Putamen (tissue), 1 donor: ENCODE measurements at regions not wholly inside any gene's neighbourhood (a gene's known extent, or its start where the extent isn't known, plus 50 kb on each side); places are given as distances from the start of the nearest gene placed in this dataset.
A peak's percentile ranks its signal among the peaks of the same experiment; 100 is the strongest.
"Not testable (repeated sequence)": the region's sequence is repeated elsewhere in the genome, so short reads cannot be mapped to it uniquely, and the experiment has no call there.

Source experiments
- DNase-seq: peaks from one replicate; pipeline ENCODE4 v3.0.0-alpha.2; 2016; ENCODE audit warnings: low spot score

DNA sequence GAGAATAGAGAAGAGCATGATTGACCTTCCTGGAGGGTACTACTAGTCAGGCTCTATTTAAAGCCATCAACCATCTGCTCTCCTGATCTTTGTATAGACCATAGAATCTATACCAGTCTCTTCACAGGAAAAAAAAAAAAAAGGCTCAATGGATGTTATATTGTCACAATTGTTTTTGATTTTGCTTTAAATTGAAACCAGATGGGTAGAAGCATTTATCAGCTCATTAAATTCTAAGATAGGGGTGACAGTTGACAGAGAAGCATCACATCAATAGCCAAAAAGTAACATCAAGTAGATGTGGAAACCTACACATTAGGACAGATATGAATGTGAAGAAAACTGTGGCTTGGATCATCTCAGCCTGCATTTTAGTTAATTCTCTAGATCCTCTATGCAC, 558.9 kb upstream of the MBL2 start:
- DNase-seq = no peak

DNA sequence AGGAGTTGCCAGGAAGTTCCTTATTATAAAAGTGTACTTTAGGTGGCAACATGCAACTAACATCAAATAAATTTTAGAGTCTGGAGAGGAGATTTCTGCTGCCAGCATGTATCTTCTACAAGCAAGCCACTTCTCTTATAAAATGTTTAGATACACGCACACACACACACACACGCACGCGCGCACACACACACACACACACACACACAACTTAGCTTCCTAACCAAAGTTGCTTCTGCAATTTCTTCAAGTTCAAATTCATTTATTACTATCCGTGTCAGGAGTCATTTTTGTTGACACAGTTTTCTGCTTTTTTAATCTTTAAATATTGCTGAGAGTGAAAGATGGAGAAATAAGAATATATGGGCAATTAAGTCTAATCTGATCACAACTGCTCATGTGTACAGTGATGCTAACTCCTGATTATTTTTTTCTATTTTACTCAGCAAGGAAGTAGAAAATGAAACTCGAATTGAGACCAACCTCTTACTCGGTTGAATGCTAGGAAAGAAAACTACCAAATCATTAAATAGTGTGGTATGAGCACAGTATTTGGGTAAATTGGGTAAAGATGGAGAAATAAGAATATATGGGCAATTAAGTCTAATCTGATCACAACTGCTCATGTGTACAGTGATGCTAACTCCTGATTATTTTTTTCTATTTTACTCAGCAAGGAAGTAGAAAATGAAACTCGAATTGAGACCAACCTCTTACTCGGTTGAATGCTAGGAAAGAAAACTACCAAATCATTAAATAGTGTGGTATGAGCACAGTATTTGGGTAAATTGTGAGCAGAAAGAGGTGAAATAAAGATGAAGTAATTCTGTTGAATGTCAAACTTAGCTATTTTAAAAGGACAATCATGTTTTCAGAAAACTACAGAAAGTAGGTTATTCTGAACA, 554.1 kb upstream of the MBL2 start:
- DNase-seq = not testable (repeated sequence)

GRCh38 chr10:53325066-53325465, 552.5 kb upstream of the MBL2 start:
- no peak for DNase-seq

DNA sequence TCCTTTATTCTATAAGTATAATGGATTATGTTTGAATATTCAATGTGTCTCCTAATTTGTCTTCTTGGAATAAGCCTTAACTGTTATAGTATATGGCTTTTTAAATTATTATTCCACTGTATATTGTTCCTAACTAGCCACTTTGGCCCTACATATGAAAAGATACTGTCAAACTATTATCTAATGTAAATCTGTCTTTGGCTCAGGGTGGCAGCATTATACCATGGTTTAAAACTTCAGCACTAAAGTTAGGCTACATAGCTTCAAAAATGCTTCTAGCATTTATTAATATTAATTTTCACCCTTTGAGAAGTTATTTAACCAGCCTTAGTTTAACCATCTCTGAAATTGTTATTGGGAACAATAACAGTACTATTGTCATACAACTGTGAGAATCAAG, 543.1 kb upstream of the MBL2 start:
- DNase-seq = no peak

DNA sequence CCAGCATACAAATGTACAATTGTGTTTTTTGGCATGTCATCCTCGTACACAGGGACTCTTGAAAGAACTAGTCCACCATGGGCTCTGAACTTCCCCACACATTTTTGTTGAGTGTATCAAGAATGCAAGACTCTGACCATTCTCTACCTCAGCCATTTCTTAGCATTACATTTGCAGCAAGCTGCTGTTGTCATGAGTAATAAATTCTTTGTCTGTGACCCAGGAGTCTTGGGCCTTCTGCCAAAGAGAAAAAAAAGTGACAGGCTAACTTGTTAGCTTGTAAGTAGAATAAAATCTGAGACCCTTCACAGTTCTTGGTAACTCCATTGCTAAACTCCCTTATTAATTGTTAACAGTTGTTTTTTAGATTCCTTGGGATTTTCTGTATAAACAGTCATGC, 542.3 kb upstream of the MBL2 start:
- no peak for DNase-seq

DNA sequence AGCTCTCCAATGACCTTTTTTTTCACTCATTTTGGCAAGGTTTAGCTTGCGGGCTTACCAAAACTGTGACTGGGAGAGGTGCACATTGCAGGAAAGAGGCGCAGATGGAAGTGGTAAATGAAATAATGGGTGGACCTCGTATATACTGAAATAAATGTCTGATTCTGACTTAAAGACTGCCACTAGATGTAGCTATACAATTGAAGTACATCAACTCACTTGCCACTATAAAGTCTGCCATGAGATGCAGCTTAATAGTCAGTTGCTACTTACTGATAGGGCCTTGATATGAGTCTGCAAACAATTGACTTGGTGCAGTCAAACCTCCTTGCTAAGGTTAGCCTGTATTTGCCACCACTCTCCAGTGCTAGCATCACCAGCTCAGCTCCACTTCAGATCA, 525.9 kb upstream of the MBL2 start:
- no peak for DNase-seq

DNA sequence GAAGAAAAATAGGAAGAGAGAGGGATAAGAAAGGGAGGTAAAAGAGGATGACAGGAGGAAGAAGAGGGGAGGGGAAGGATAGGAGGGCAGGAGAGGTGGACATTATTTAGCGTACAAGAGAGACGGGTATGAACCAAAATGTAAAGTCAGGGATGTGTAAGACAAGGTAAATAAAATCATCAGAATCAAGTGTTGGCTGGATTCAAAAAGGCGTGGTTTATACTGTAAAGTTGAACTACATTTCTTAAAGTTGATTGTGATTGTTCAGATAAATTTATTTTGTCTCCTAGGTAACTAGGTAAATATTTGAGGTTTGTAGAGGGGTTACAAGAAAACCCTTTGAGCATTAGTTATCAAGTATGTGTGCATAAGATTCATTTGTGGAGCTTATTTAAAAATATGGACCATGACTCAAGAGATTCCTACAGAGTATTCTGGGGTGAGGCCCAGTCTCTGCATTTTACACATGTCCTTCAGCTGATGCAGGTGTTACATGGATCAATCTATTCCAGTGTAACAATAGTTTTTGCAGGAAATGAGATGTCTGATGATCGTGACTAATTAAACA, 512.1 kb upstream of the MBL2 start:
- DNase-seq = no peak

DNA sequence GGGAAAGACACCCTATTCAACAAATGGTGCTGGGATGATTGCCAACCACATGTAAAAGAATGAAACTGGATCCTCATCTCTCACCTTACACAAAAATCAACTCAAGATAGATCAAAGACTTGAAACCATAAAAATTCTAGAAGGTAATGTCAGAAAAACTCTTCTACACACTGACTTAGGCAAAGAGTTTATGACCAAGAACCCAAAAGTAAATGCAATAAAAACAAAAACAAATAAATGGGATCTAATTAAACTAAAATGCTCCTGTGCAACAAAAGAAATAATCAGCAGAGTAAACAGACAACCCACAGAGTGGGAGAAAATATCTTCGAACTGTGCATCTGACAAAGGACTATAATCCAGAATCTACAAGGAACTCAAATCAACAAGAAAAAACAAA, 504.2 kb upstream of the MBL2 start:
- no peak for DNase-seq

DNA sequence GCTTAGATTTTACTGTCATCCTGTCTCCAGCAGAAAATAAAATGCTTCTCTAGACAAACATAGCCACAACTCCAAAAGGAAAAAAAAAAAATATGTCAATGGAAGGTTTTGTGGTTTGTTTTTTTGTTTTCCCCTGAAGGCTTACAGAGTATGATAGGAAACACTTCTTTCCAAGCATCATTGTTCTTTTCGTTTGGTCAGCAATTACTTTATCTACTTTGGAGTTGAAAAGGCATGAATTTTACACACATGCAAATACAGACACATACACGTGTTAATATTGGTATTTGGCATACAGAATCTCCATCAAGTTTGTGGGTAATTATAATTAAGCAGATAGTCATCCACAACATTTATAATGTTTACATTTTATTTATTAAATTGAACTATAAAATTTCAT, 496.9 kb upstream of the MBL2 start:
- DNase-seq = no peak

- no peak for DNase-seq
Observed at GRCh38 chr10:53260213-53260612, 487.6 kb upstream of the MBL2 start.

GRCh38 chr10:53256623-53257022, 484.0 kb upstream of the MBL2 start:
- DNase-seq = no peak

DNA sequence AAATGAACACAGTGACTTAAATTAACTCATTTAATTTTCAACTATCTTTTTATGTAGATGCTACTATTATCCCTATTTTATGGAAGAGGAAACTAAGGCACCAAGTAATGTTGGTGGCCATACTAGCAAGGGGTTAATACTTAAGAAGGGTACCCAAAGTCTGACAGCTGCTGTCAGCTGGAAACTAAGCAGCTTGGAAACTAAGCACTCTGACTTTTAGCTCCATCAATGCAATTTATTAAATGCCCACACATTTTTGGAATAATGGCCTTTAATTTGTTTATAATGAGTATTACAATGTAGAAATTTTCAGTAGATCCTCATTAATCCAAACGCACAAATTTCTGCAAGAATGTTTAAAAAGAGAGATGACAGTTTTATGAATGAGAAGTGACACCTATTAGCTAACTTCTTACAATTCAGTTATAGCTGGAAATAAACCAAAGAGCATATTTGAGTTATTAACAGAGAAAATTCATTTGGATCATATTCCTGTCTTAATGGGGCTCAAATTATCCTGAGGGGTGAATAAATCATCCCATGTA, 483.1 kb upstream of the MBL2 start:
- no peak for DNase-seq

GRCh38 chr10:53253221-53253620, 480.6 kb upstream of the MBL2 start:
- no peak for DNase-seq

DNA sequence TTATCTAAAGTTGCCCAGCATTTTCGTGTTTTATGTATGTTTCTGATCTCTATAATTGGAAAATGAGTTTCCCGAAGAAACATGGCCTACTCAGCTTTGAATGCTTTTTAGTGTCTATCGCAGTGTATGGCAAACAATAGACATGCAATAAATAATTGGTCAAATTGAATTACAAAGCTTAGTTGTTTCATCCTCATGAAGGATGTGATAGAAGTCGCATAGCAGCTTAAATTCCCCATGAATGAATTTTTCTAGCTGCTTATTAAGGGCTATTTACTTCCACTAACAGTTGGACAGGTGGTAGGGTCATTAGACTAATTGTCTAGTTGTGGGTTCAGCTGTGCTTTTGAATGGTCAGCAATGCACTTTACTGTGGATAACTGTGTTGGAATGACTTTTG, 467.3 kb upstream of the MBL2 start:
- no peak for DNase-seq

- no peak for DNase-seq
Observed at GRCh38 chr10:53236941-53237340, 464.4 kb upstream of the MBL2 start.

DNA sequence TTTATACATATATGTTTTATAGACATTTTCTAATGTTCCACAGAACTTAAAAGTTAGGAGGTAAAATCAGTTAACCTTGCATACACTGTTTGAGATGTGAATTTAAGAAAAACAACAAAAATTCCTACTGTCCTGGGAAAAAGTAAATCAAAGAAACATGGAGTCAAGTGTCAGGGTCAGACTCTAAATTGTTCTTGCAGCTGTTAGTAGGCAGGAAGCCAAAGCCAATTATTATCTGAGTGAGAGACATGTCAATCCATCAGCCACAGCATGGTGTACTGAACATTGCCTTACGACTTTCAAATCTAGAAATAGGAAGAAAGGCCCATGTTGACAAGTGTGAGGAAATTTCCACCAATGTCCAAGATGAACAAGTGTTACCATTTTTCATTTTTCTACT, 461.2 kb upstream of the MBL2 start:
- DNase-seq = no peak

- DNase-seq = no peak
Observed at GRCh38 chr10:53230651-53231050, 458.1 kb upstream of the MBL2 start.

GRCh38 chr10:53223851-53224250, 451.3 kb upstream of the MBL2 start:
- DNase-seq = no peak

- DNase-seq = no peak
Observed at GRCh38 chr10:53222806-53223205, 450.2 kb upstream of the MBL2 start.

GRCh38 chr10:53209944-53210611, 437.5 kb upstream of the MBL2 start:
- peak; percentile 14 for DNase-seq

DNA sequence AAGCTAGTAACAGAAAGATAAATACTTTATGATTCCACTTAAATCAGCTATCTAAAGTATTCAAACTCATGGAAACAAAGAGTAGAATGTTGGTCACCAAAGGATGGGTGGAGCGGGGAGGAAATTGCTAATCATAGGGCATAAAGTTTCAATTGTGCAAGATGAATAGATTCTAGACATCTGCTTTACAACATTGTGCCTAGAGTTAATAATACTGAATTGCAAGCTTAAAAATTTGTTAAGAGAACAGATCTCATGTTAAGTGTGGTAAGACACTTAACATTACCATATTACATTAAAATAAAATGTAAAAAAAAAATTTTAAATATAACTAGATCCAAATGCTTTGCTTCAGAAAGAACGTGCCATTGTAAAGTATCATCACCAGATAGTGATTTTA, 411.1 kb upstream of the MBL2 start:
- DNase-seq = no peak

- no peak for DNase-seq
Observed at GRCh38 chr10:53177468-53177867, 404.9 kb upstream of the MBL2 start.

DNA sequence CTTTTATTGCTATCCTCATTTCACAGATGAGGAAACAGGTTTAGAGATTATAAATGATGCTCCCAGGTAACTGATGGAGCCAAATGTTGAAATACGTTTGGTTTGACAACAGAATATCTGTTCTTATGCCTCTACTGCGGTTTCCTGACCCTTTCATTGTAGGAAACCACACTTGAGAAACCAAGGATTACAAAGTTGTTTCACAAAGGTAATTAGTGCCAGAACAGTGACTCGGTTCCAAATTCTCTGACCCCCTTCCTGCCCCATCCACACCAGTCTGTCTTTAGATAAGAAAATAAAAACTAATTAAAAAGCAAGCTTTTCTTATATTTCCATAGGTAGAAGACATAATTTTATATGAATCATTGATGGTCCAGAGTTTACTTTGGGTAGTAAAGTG, 393.7 kb upstream of the MBL2 start:
- no peak for DNase-seq
